ENCODE measurements at regions not wholly inside any gene's neighbourhood (a gene's known extent, or its start where the extent isn't known, plus 50 kb on each side); places are given as distances from the start of the nearest gene placed in this dataset.

- Histone ChIP-seq H3K27ac (replicated peaks) (no peak overlapping the region), H3K27me3 (ENCODE audit: insufficient read depth, poor library complexity, severe bottlenecking) (no peaks in the 10 kb centered on the region), H3K4me3 (replicated peaks; ENCODE audit: insufficient read depth, low read length) (no peak overlapping the region)
- no peak for DNase-seq (ENCODE audit: low read depth in 1 of 2, low spot score in 1 of 2)
- TF ChIP-seq SPI1 (IDR thresholded peaks at IDR 0.05; ENCODE audit: borderline replicate concordance, low read depth) (no peak), POLR2AphosphoS5 (IDR thresholded peaks at IDR 0.05; ENCODE audit: low read depth) (no peak), GABPA (IDR thresholded peaks at IDR 0.05; ENCODE audit: low read depth) (no peak)
- TF ChIP-seq, protein P1, sequence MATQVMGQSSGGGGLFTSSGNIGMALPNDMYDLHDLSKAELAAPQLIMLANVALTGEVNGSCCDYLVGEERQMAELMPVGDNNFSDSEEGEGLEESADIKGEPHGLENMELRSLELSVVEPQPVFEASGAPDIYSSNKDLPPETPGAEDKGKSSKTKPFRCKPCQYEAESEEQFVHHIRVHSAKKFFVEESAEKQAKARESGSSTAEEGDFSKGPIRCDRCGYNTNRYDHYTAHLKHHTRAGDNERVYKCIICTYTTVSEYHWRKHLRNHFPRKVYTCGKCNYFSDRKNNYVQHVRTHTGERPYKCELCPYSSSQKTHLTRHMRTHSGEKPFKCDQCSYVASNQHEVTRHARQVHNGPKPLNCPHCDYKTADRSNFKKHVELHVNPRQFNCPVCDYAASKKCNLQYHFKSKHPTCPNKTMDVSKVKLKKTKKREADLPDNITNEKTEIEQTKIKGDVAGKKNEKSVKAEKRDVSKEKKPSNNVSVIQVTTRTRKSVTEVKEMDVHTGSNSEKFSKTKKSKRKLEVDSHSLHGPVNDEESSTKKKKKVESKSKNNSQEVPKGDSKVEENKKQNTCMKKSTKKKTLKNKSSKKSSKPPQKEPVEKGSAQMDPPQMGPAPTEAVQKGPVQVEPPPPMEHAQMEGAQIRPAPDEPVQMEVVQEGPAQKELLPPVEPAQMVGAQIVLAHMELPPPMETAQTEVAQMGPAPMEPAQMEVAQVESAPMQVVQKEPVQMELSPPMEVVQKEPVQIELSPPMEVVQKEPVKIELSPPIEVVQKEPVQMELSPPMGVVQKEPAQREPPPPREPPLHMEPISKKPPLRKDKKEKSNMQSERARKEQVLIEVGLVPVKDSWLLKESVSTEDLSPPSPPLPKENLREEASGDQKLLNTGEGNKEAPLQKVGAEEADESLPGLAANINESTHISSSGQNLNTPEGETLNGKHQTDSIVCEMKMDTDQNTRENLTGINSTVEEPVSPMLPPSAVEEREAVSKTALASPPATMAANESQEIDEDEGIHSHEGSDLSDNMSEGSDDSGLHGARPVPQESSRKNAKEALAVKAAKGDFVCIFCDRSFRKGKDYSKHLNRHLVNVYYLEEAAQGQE (IDR thresholded peaks at IDR 0.05; ENCODE audit: insufficient replicate concordance, low read depth), result no peak
- TF ChIP-seq, protein P2, sequence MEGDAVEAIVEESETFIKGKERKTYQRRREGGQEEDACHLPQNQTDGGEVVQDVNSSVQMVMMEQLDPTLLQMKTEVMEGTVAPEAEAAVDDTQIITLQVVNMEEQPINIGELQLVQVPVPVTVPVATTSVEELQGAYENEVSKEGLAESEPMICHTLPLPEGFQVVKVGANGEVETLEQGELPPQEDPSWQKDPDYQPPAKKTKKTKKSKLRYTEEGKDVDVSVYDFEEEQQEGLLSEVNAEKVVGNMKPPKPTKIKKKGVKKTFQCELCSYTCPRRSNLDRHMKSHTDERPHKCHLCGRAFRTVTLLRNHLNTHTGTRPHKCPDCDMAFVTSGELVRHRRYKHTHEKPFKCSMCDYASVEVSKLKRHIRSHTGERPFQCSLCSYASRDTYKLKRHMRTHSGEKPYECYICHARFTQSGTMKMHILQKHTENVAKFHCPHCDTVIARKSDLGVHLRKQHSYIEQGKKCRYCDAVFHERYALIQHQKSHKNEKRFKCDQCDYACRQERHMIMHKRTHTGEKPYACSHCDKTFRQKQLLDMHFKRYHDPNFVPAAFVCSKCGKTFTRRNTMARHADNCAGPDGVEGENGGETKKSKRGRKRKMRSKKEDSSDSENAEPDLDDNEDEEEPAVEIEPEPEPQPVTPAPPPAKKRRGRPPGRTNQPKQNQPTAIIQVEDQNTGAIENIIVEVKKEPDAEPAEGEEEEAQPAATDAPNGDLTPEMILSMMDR (IDR thresholded peaks at IDR 0.05; ENCODE audit: insufficient read depth, low read length), result no peak
Observed at GRCh38 chr11:90668502-90668901, 445.7 kb upstream of the CHORDC1 start.

DNA sequence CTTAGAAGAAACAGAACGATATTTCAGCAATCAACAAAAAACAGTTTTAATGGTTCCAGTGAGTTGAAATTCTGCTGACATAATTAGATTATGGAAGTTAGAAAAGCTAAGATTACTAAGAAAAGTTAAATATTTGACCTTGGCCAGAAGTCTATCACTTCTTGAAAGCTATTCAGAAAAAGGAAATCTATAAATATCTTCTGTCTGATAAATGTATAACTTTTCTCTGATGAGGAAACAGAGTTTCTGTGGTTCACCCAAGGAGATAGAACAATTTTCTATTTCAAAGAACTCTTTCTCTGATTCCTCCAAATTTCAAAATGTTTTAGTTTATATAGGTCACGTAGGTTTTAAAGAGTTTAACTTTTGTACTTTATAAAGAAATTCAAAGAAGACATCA is 438.4 kb upstream of the CHORDC1 start:
- H3K4me3 ChIP-seq (replicated peaks; ENCODE audit: insufficient read depth, low read length), result no peak overlapping the region
- H3K27me3 ChIP-seq (ENCODE audit: insufficient read depth, poor library complexity, severe bottlenecking), result no peaks in the 10 kb centered on the region
- TF ChIP-seq, protein P1 (IDR thresholded peaks at IDR 0.05; ENCODE audit: insufficient replicate concordance, low read depth), result no peak
- TF ChIP-seq GABPA (IDR thresholded peaks at IDR 0.05; ENCODE audit: low read depth) (no peak), POLR2AphosphoS5 (IDR thresholded peaks at IDR 0.05; ENCODE audit: low read depth) (no peak), SPI1 (IDR thresholded peaks at IDR 0.05; ENCODE audit: borderline replicate concordance, low read depth) (no peak)
- TF ChIP-seq, protein P2 (IDR thresholded peaks at IDR 0.05; ENCODE audit: insufficient read depth, low read length), result no peak
- no peak for DNase-seq (ENCODE audit: low read depth in 1 of 2, low spot score in 1 of 2)
- H3K27ac ChIP-seq (replicated peaks), result no peak overlapping the region

GRCh38 chr11:90656171-90656570 is 433.3 kb upstream of the CHORDC1 start:
- no peak for DNase-seq (ENCODE audit: low read depth in 1 of 2, low spot score in 1 of 2)
- no peak overlapping the region for H3K4me3 ChIP-seq (replicated peaks; ENCODE audit: insufficient read depth, low read length)
- no peaks in the 10 kb centered on the region for H3K27me3 ChIP-seq (ENCODE audit: insufficient read depth, poor library complexity, severe bottlenecking)
- TF ChIP-seq, protein P1 (IDR thresholded peaks at IDR 0.05; ENCODE audit: insufficient replicate concordance, low read depth), result no peak
- TF ChIP-seq, protein P2 (IDR thresholded peaks at IDR 0.05; ENCODE audit: insufficient read depth, low read length), result no peak
- TF ChIP-seq SPI1 (IDR thresholded peaks at IDR 0.05; ENCODE audit: borderline replicate concordance, low read depth), result no peak
- TF ChIP-seq POLR2AphosphoS5 (IDR thresholded peaks at IDR 0.05; ENCODE audit: low read depth), result no peak
- TF ChIP-seq GABPA (IDR thresholded peaks at IDR 0.05; ENCODE audit: low read depth), result no peak
- H3K27ac ChIP-seq (replicated peaks), result no peak overlapping the region
